ENCODE measurements at regions not wholly inside any gene's neighbourhood (a gene's known extent, or its start where the extent isn't known, plus 50 kb on each side); places are given as distances from the start of the nearest gene placed in this dataset.
"Not testable (repeated sequence)": the region's sequence is repeated elsewhere in the genome, so short reads cannot be mapped to it uniquely, and the experiment has no call there.

- no peak for DNase-seq
Observed at GRCh38 chr3:161920196-161920595, 423.6 kb downstream of the OTOL1 start.

- DNase-seq, result no peak
Observed at GRCh38 chr3:161925749-161926360, 429.2 kb downstream of the OTOL1 start.

GRCh38 chr3:161927131-161927530, 430.5 kb downstream of the OTOL1 start:
- DNase-seq, result peak; percentile 13

GRCh38 chr3:161939918-161940620, 443.5 kb downstream of the OTOL1 start:
- DNase-seq, result no peak

GRCh38 chr3:161940621-161940965, 444.0 kb downstream of the OTOL1 start:
- DNase-seq, result no peak

- no peak for DNase-seq
Observed at GRCh38 chr3:161941891-161942290, 445.3 kb downstream of the OTOL1 start.

- not testable (repeated sequence) for DNase-seq
Observed at GRCh38 chr3:161943801-161944345, 447.3 kb downstream of the OTOL1 start.

- DNase-seq, result no peak
Observed at GRCh38 chr3:161946443-161946960, 449.9 kb downstream of the OTOL1 start.

GRCh38 chr3:161950318-161950868, 453.8 kb downstream of the OTOL1 start:
- DNase-seq, result no peak

GRCh38 chr3:161957467-161957866, 460.9 kb downstream of the OTOL1 start:
- peak; percentile 35 for DNase-seq

GRCh38 chr3:161964857-161965256, 468.2 kb downstream of the OTOL1 start:
- DNase-seq, result no peak

GRCh38 chr3:161969867-161970266, 473.3 kb downstream of the OTOL1 start:
- peak; percentile 16 for DNase-seq

GRCh38 chr3:161975201-161975600, 478.6 kb downstream of the OTOL1 start:
- no peak for DNase-seq

- peak; percentile 66 for DNase-seq
Observed at GRCh38 chr3:161977063-161977462, 480.5 kb downstream of the OTOL1 start.

- no peak for DNase-seq
Observed at GRCh38 chr3:161977850-161978249, 481.2 kb downstream of the OTOL1 start.

- DNase-seq, result no peak
Observed at GRCh38 chr3:161987933-161988332, 491.3 kb downstream of the OTOL1 start.

GRCh38 chr3:161989012-161989411, 492.4 kb downstream of the OTOL1 start:
- no peak for DNase-seq

- DNase-seq, result no peak
Observed at GRCh38 chr3:161990036-161990435, 493.4 kb downstream of the OTOL1 start.

- peak; percentile 44 for DNase-seq
Observed at GRCh38 chr3:161991901-161992540, 495.4 kb downstream of the OTOL1 start.

GRCh38 chr3:161999846-162000245, 503.2 kb downstream of the OTOL1 start:
- no peak for DNase-seq

- peak; percentile 23 for DNase-seq
Observed at GRCh38 chr3:162007722-162008121, 511.1 kb downstream of the OTOL1 start.

- no peak for DNase-seq
Observed at GRCh38 chr3:162012633-162013032, 516.0 kb downstream of the OTOL1 start.

GRCh38 chr3:162014284-162014683, 517.7 kb downstream of the OTOL1 start:
- DNase-seq, result no peak

Measured in fibroblast of skin of abdomen (primary cell).